IMR-90 (cell line): ENCODE measurements at regions not wholly inside any gene's neighbourhood (a gene's known extent, or its start where the extent isn't known, plus 50 kb on each side); places are given as distances from the start of the nearest gene placed in this dataset.

Experiments used
- BHLHE40 ChIP-seq: fragments of 150-350 bp; IDR thresholded peaks from 2 replicates; pipeline ENCODE4 v1.6.1; 2016; ENCODE audit warnings: mild to moderate bottlenecking, low read depth, low read length
- ELK1 ChIP-seq: fragments of 150-350 bp; IDR thresholded peaks from 2 replicates; pipeline ENCODE4 v1.6.1; 2016; ENCODE audit warnings: low read depth, mild to moderate bottlenecking, low read length, moderate library complexity, borderline replicate concordance
- MAFK ChIP-seq: IDR thresholded peaks from 2 replicates; pipeline ENCODE4 v1.6.1; 2012; ENCODE audit warnings: low read depth, low read length, improper control_type of control experiment
- MAZ ChIP-seq: IDR thresholded peaks from 2 replicates; pipeline ENCODE4 v1.6.1; 2012; ENCODE audit warnings: low read depth, mild to moderate bottlenecking, low read length, improper control_type of control experiment, moderate library complexity, borderline replicate concordance
- POLR2A ChIP-seq: IDR thresholded peaks from 2 replicates; pipeline ENCODE4 v1.6.1; 2012; ENCODE audit warnings: mild to moderate bottlenecking, low read depth, low read length
- RAD21 ChIP-seq: IDR thresholded peaks from 2 replicates; pipeline ENCODE4 v1.6.1; 2012; ENCODE audit warnings: low read length, improper control_type of control experiment
- RCOR1 ChIP-seq: IDR thresholded peaks from 2 replicates; pipeline ENCODE4 v1.6.1; 2012; ENCODE audit warnings: mild to moderate bottlenecking, low read length, improper control_type of control experiment; ENCODE audit not compliant: insufficient replicate concordance
- RFX5 ChIP-seq: IDR thresholded peaks from 2 replicates; pipeline ENCODE4 v1.8.0; 2012; ENCODE audit warnings: low read depth, mild to moderate bottlenecking, low read length, moderate library complexity
- USF2 ChIP-seq: fragments of 150-350 bp; IDR thresholded peaks from 2 replicates; pipeline ENCODE4 v1.6.1; 2017; ENCODE audit warnings: mild to moderate bottlenecking, antibody characterized with exemption, low read length, low read depth
- TF ChIP-seq, protein P1 (sequence below): conservative IDR thresholded peaks from 2 replicates; pipeline ENCODE4 v1.5.1; 2012; ENCODE audit warnings: mild to moderate bottlenecking, low read depth, low read length, improper control_type of control experiment

GRCh38 chr6:887583-888235, 194.8 kb upstream of the EXOC2 start:
- no peak for TF ChIP-seq RFX5
- TF ChIP-seq, protein P1, sequence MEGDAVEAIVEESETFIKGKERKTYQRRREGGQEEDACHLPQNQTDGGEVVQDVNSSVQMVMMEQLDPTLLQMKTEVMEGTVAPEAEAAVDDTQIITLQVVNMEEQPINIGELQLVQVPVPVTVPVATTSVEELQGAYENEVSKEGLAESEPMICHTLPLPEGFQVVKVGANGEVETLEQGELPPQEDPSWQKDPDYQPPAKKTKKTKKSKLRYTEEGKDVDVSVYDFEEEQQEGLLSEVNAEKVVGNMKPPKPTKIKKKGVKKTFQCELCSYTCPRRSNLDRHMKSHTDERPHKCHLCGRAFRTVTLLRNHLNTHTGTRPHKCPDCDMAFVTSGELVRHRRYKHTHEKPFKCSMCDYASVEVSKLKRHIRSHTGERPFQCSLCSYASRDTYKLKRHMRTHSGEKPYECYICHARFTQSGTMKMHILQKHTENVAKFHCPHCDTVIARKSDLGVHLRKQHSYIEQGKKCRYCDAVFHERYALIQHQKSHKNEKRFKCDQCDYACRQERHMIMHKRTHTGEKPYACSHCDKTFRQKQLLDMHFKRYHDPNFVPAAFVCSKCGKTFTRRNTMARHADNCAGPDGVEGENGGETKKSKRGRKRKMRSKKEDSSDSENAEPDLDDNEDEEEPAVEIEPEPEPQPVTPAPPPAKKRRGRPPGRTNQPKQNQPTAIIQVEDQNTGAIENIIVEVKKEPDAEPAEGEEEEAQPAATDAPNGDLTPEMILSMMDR, result no peak
- TF ChIP-seq POLR2A, result no peak
- no peak for TF ChIP-seq USF2
- TF ChIP-seq RCOR1, result no peak
- no peak for TF ChIP-seq ELK1
- no peak for TF ChIP-seq RAD21
- no peak for TF ChIP-seq BHLHE40
- TF ChIP-seq MAFK, result no peak
- TF ChIP-seq MAZ, result no peak
